ENCODE measurements at regions not wholly inside any gene's neighbourhood (a gene's known extent, or its start where the extent isn't known, plus 50 kb on each side); places are given as distances from the start of the nearest gene placed in this dataset.

DNA sequence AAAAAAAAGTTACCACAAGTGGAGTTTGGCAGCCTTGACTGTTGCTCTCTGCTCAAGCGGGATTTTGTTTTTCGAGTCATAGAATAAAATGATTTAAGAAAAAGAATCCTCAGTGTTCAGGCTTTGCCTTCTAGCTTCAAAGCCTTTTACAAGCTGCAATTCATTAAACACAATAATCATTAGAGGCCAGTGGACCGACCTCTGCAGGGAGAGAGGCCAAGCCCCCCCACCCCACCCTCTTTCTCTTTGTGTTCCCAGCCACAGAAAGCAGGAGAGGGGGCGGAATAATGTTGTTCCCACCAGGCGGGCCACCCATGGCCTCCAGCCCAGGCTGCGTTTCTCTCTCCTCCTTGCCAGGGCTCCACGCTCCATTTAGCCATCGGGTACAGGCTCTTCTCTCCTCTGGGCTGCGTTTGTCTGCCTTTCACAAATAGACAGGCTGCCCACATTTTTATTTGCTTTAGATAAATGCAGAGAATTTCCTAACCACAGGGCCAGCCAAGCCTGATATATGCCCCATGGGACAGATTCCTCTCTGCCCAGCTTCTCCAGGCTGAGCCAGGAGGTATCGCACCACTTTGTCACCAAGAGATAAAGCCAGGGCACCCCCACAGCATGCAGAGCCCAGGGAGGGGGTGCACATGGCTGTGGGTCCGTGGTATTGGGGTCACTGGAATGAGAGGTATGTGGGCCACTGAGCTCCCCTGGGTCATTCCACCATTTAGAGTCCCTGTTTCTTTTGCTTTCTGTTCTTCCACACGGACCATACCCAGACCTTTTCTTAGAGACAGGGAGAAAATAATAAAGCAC is 318.8 kb downstream of the PIK3R1 start:
- no peak for TF ChIP-seq POLR2A (IDR thresholded peaks at IDR 0.05; ENCODE audit: borderline replicate concordance, extremely low read depth, insufficient read depth, insufficient read length)
- TF ChIP-seq EZH2phosphoT487 (IDR thresholded peaks at IDR 0.05; ENCODE audit: borderline replicate concordance) = no peak
- TF ChIP-seq CEBPB (IDR thresholded peaks at IDR 0.05; ENCODE audit: low read depth) = no peak
- TF ChIP-seq, protein P1, sequence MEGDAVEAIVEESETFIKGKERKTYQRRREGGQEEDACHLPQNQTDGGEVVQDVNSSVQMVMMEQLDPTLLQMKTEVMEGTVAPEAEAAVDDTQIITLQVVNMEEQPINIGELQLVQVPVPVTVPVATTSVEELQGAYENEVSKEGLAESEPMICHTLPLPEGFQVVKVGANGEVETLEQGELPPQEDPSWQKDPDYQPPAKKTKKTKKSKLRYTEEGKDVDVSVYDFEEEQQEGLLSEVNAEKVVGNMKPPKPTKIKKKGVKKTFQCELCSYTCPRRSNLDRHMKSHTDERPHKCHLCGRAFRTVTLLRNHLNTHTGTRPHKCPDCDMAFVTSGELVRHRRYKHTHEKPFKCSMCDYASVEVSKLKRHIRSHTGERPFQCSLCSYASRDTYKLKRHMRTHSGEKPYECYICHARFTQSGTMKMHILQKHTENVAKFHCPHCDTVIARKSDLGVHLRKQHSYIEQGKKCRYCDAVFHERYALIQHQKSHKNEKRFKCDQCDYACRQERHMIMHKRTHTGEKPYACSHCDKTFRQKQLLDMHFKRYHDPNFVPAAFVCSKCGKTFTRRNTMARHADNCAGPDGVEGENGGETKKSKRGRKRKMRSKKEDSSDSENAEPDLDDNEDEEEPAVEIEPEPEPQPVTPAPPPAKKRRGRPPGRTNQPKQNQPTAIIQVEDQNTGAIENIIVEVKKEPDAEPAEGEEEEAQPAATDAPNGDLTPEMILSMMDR (IDR thresholded peaks at IDR 0.05 in 2 of 3, conservative IDR thresholded peaks at IDR 0.05 in 1 of 3; ENCODE audit: borderline replicate concordance in 1 of 3, insufficient read depth in 1 of 3, low read depth in 2 of 3, low read length in 2 of 3) = no peak
- TF ChIP-seq ZFX (IDR thresholded peaks at IDR 0.05) = no peak
- TF ChIP-seq, protein P2, sequence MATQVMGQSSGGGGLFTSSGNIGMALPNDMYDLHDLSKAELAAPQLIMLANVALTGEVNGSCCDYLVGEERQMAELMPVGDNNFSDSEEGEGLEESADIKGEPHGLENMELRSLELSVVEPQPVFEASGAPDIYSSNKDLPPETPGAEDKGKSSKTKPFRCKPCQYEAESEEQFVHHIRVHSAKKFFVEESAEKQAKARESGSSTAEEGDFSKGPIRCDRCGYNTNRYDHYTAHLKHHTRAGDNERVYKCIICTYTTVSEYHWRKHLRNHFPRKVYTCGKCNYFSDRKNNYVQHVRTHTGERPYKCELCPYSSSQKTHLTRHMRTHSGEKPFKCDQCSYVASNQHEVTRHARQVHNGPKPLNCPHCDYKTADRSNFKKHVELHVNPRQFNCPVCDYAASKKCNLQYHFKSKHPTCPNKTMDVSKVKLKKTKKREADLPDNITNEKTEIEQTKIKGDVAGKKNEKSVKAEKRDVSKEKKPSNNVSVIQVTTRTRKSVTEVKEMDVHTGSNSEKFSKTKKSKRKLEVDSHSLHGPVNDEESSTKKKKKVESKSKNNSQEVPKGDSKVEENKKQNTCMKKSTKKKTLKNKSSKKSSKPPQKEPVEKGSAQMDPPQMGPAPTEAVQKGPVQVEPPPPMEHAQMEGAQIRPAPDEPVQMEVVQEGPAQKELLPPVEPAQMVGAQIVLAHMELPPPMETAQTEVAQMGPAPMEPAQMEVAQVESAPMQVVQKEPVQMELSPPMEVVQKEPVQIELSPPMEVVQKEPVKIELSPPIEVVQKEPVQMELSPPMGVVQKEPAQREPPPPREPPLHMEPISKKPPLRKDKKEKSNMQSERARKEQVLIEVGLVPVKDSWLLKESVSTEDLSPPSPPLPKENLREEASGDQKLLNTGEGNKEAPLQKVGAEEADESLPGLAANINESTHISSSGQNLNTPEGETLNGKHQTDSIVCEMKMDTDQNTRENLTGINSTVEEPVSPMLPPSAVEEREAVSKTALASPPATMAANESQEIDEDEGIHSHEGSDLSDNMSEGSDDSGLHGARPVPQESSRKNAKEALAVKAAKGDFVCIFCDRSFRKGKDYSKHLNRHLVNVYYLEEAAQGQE (IDR thresholded peaks at IDR 0.05; ENCODE audit: low read depth) = no peak
- no peak for TF ChIP-seq YY1 (IDR thresholded peaks at IDR 0.05; ENCODE audit: extremely low read depth, insufficient replicate concordance, low read depth, low read length)
- no peak for TF ChIP-seq EZH2 (IDR thresholded peaks at IDR 0.05)
- no peak for TF ChIP-seq EGR1 (IDR thresholded peaks at IDR 0.05; ENCODE audit: low read depth)
- no peak for TF ChIP-seq JUND (IDR thresholded peaks at IDR 0.05)
- TF ChIP-seq SRF (IDR thresholded peaks at IDR 0.05; ENCODE audit: low read depth) = no peak
- TF ChIP-seq, protein P3, sequence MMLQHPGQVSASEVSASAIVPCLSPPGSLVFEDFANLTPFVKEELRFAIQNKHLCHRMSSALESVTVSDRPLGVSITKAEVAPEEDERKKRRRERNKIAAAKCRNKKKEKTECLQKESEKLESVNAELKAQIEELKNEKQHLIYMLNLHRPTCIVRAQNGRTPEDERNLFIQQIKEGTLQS (IDR thresholded peaks at IDR 0.05) = no peak

All from HCT116 (cell line).